Heart right ventricle (tissue), 16 donors: ENCODE measurements at regions not wholly inside any gene's neighbourhood (a gene's known extent, or its start where the extent isn't known, plus 50 kb on each side); places are given as distances from the start of the nearest gene placed in this dataset.

Experiments
- ATAC-seq, 8 donors: fragments of 200-7000 bp; cut with Tn5 transposase; one replicate each; pipeline ENCODE4 v1.9.1; 2020; ENCODE audit warnings: mild to moderate bottlenecking in 8 of 8, moderate library complexity in 8 of 8, moderate number of reproducible peaks in 1 of 8
- DNase-seq, 2 donors: peaks; one replicate each; pipeline ENCODE4 v3.0.0-alpha.2; 2020
- H3K27ac ChIP-seq, 10 donors: fragments of 200-600 bp; sonication (generic) in 2 of 10; one replicate each; pipeline versions ENCODE4 v1.5.0 to v1.8.0; 2020 to 2022; ENCODE audit warnings: mild to moderate bottlenecking in 3 of 10
- H3K27me3 ChIP-seq, 7 donors: fragments of 200-600 bp; one replicate each; pipeline ENCODE4 v1.8.0; 2021 to 2022; ENCODE audit warnings: mild to moderate bottlenecking in 2 of 7
- H3K36me3 ChIP-seq, 9 donors: fragments of 200-600 bp; sonication (generic) in 1 of 9; one replicate each; pipeline versions ENCODE4 v1.5.0 to v1.8.0; 2020 to 2022; ENCODE audit warnings: mild to moderate bottlenecking in 2 of 9
- H3K4me1 ChIP-seq, 9 donors: fragments of 200-600 bp; sonication (generic) in 1 of 9; one replicate each; pipeline versions ENCODE4 v1.5.0 to v1.8.0; 2020 to 2022; ENCODE audit warnings: mild to moderate bottlenecking in 4 of 9
- H3K4me3 ChIP-seq, 10 donors: fragments of 200-600 bp; sonication (generic) in 2 of 10; one replicate each; pipeline versions ENCODE4 v1.5.0 to v1.8.0; 2020 to 2022; ENCODE audit warnings: mild to moderate bottlenecking in 7 of 10, moderate library complexity in 2 of 10
- H3K9me3 ChIP-seq, 11 donors: fragments of 200-600 bp in 10 of 11; sonication (generic) in 2 of 11; one replicate each; pipeline versions ENCODE4 v1.5.0 to v1.8.0; 2013 to 2022; ENCODE audit warnings: mild to moderate bottlenecking in 2 of 11, control low read depth in 1 of 11, moderate library complexity in 1 of 11
- CTCF ChIP-seq, 9 donors: fragments of 200-600 bp; sonication (generic) in 2 of 9; IDR thresholded peaks; one replicate each; pipeline versions ENCODE4 v1.5.0 to v1.8.0; 2021 to 2022; ENCODE audit warnings: antibody characterized with exemption in 9 of 9, mild to moderate bottlenecking in 5 of 9, moderate library complexity in 1 of 9
- WGBS, 2 donors: extraction: QIAGEN DNeasy Blood & Tissue Kit; methylation state at CpG; one replicate each; pipeline ENCODE4 v1.1.7; 2013; ENCODE audit warnings: inconsistent platforms in 1 of 2; 5-methylcytosine and 5-hydroxymethylcytosine counted together
- intact Hi-C, 10 donors: fragments of 100-400 bp; cut with DNase I; formaldehyde crosslinking; loops; one replicate each; pipeline versions ENCODE4 v1.11.1 to v1.14.2; 2022
- donor health status: Arrhythmogenic right ventricular cardiomyopathy.
- donor health status: ischemic (EF 13 %, LVEDD 7.1; RV severe dilation, severe dysfunction).
- donor health status: healthy with polysubstance abuse.
- donor health status: DM: no; HTN: yes; CAD: no.
- donor health status: DM: no; HTN: no; CAD: no.
- donor health status: ischemic (EF 25% LVEDD 6.9; RV normal size, moderate dysfunction).
- donor health status: ischemic (EF 25% LVEDD 5.7; RV mildly dilated, moderate dysfunction).
- donor health status: healthy.
- donor health status: DM: yes; HTN: yes; CAD: no.
- donor health status: Ischemic cardiomyopathy.
- donor health status: ischemic (EF 35%, LVEDD 5.7; RV mildly dilated, moderate dysfunction).
- donor health status: nonischemic (EF 11% LVEDD 7.7; RV severe dilation, severe dysfunction).
- donor health status: DM: yes; HTN: yes; CAD: no.
- donor health status: PGD.
- donor health status: ischemic (EF 29% LVEDD 5.4; RV normal size, mild dysfunction).
- donor health status: nonischemic (EF 23%, LVEDD 6.1; RV moderate dilation, normal function).

- TF ChIP-seq CTCF (IDR thresholded peaks at IDR 0.05) = no peak
- H3K9me3 ChIP-seq = peaks cover 0 to 6% (median 0%) of the 10 kb centered on the region in 11 donors
- H3K36me3 ChIP-seq = no peaks in the 10 kb centered on the region
- 83 to 96% methylated on average over 1 of the region's 1 CpG for WGBS, 2 donors
- no peak for DNase-seq
- H3K27ac ChIP-seq = no peak overlapping the region
- no peak for ATAC-seq
- H3K4me1 ChIP-seq = no peaks in the 10 kb centered on the region
- intact Hi-C loops = no loop called here
- H3K4me3 ChIP-seq = no peak overlapping the region
- H3K27me3 ChIP-seq = no peaks in the 10 kb centered on the region
These were observed 600.9 kb downstream of the SI start for GRCh38 chr3:164477403-164477802.

GRCh38 chr3:164476631-164477030, 601.7 kb downstream of the SI start:
- 84 to 87% methylated on average over 3 of the region's 3 CpGs for WGBS, 2 donors
- no peak overlapping the region for H3K27ac ChIP-seq
- TF ChIP-seq CTCF (IDR thresholded peaks at IDR 0.05) = no peak
- H3K9me3 ChIP-seq = peaks cover 0 to 12% (median 0%) of the 10 kb centered on the region in 11 donors
- no peak for ATAC-seq
- intact Hi-C loops = no loop called here
- H3K4me3 ChIP-seq = no peak overlapping the region
- H3K27me3 ChIP-seq = no peaks in the 10 kb centered on the region
- no peak for DNase-seq
- no peaks in the 10 kb centered on the region for H3K4me1 ChIP-seq
- H3K36me3 ChIP-seq = no peaks in the 10 kb centered on the region

GRCh38 chr3:164470471-164470870, 607.8 kb downstream of the SI start:
- no peak for DNase-seq
- Histone ChIP-seq H3K9me3 (peaks cover 0 to 22% (median 5%) of the 10 kb centered on the region in 11 donors), H3K4me1 (no peaks in the 10 kb centered on the region), H3K27ac (no peak overlapping the region), H3K4me3 (no peak overlapping the region), H3K36me3 (no peaks in the 10 kb centered on the region), H3K27me3 (no peaks in the 10 kb centered on the region)
- ATAC-seq = no peak
- intact Hi-C loops = no loop called here
- 48 to 71% methylated on average over 3 of the region's 3 CpGs for WGBS, 2 donors
- TF ChIP-seq CTCF (IDR thresholded peaks at IDR 0.05) = no peak

- Histone ChIP-seq H3K4me1 (no peaks in the 10 kb centered on the region), H3K4me3 (no peak overlapping the region), H3K36me3 (no peaks in the 10 kb centered on the region), H3K9me3 (peaks cover 0 to 25% (median 5%) of the 10 kb centered on the region in 11 donors), H3K27ac (no peak overlapping the region), H3K27me3 (no peaks in the 10 kb centered on the region)
- intact Hi-C loops = no loop called here
- TF ChIP-seq CTCF (IDR thresholded peaks at IDR 0.05) = no peak
- ATAC-seq (no peak), DNase-seq (no peak)
- 47 to 60% methylated on average over 6 of the region's 6 CpGs for WGBS, 2 donors
These were observed 610.2 kb downstream of the SI start for GRCh38 chr3:164468055-164468454.
